ENCODE measurements at regions not wholly inside any gene's neighbourhood (a gene's known extent, or its start where the extent isn't known, plus 50 kb on each side); places are given as distances from the start of the nearest gene placed in this dataset.

DNA sequence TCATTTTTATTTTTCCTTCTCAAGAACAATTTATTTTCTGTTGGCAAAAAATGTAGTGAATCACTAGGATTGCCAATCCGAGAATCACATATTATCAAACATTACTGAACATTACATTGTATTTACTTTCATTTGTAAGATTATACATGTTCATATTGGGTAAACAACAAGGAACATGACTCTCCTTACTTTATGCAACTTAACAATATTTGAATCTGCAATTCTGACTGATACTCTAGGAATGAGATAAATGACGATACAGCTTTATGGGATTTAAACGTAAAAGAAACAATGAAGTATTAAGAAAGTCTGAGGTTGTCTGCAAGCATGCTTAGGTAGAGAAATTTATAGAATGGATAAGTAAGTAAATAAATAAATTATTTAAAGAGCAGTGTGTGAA is 2302.9 kb downstream of the MAT2B start:
- TF ChIP-seq CTCF (IDR thresholded peaks at IDR 0.05) = no peak
- TF ChIP-seq POLR2A (IDR thresholded peaks at IDR 0.05) = no peak
